GM20000 (cell line): ENCODE measurements at regions not wholly inside any gene's neighbourhood (a gene's known extent, or its start where the extent isn't known, plus 50 kb on each side); places are given as distances from the start of the nearest gene placed in this dataset.
"Not testable (repeated sequence)": the region's sequence is repeated elsewhere in the genome, so short reads cannot be mapped to it uniquely, and the experiment has no call there.

Experiments
- DNase-seq: peaks from one replicate; pipeline ENCODE4 v3.0.0; 2012; ENCODE audit warnings: low spot score
- CTCF ChIP-seq: IDR thresholded peaks from 2 replicates; pipeline ENCODE4 v1.5.1; 2012; ENCODE audit warnings: mild to moderate bottlenecking, control low read depth; ENCODE audit errors: extremely low read depth, missing control alignments

GRCh38 chr9:7739595-7739994, 60.0 kb downstream of the DMAC1 start:
- no peak for TF ChIP-seq CTCF
- no peak for DNase-seq

- no peak for DNase-seq
- TF ChIP-seq CTCF, result no peak
Observed at GRCh38 chr9:7735311-7735710, 64.3 kb downstream of the DMAC1 start.

GRCh38 chr9:7730164-7730445, 69.5 kb downstream of the DMAC1 start:
- DNase-seq, result no peak
- no peak for TF ChIP-seq CTCF

GRCh38 chr9:7729371-7730163, 70.0 kb downstream of the DMAC1 start:
- no peak for DNase-seq
- TF ChIP-seq CTCF, result no peak

- TF ChIP-seq CTCF, result no peak
Observed at GRCh38 chr9:7721291-7721690, 78.3 kb downstream of the DMAC1 start.

GRCh38 chr9:7713088-7713487, 86.5 kb downstream of the DMAC1 start:
- DNase-seq, result not testable (repeated sequence)

More at GRCh38 chr9:7721291-7721690, 78.3 kb downstream of the DMAC1 start:
- no peak for DNase-seq

- TF ChIP-seq CTCF, result no peak
- DNase-seq, result no peak
Observed at GRCh38 chr9:7710686-7711085, 88.9 kb downstream of the DMAC1 start.

GRCh38 chr9:7707934-7708333, 91.6 kb downstream of the DMAC1 start:
- no peak for TF ChIP-seq CTCF
- DNase-seq, result no peak
